ENCODE measurements at regions not wholly inside any gene's neighbourhood (a gene's known extent, or its start where the extent isn't known, plus 50 kb on each side); places are given as distances from the start of the nearest gene placed in this dataset.

DNA sequence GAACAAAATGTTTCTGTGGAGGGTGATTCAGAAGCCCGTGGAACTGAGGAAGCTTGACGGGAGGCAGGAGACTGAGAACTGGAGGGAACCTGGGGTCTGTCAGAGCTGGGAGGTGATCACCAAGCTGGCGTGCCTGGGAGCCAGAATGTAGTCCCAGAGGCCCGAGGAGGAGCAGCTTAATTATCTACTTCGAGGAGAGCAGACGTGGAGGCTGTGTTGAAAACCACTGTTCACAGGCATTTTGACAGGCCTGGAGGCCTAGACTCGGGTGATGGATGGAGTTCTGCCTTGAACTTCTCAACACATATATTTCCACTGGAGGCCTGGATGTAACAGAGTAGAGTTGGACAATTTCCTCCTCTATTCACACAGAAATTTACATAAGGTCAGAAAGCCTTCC lies 177.7 kb upstream of the SALL1 start:
- TF ChIP-seq, protein P1, sequence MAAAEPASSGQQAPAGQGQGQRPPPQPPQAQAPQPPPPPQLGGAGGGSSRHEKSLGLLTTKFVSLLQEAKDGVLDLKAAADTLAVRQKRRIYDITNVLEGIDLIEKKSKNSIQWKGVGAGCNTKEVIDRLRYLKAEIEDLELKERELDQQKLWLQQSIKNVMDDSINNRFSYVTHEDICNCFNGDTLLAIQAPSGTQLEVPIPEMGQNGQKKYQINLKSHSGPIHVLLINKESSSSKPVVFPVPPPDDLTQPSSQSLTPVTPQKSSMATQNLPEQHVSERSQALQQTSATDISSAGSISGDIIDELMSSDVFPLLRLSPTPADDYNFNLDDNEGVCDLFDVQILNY (CRISPR knock-in tag; conservative IDR thresholded peaks at IDR 0.05): no peak
- no peak for TF ChIP-seq REL (CRISPR knock-in tag; conservative IDR thresholded peaks at IDR 0.05)
